Activated CD8-positive, alpha-beta memory T cell treated with anti-CD3 and anti-CD28 coated beads, Interleukin-2, amount 10 ng/mL, durations not matched to agents 7 days and 5 days (primary cell): ENCODE measurements at regions not wholly inside any gene's neighbourhood (a gene's known extent, or its start where the extent isn't known, plus 50 kb on each side); places are given as distances from the start of the nearest gene placed in this dataset.
"Not testable (repeated sequence)": the region's sequence is repeated elsewhere in the genome, so short reads cannot be mapped to it uniquely, and the experiment has no call there.

Experiments used
- ATAC-seq: fragments of 150-1000 bp; cut with Tn5 transposase; one replicate; pipeline ENCODE4 v1.10.0; 2021; ENCODE audit warnings: moderate library complexity
- CTCF ChIA-PET: fragments of 350-600 bp; sonication (Branson Sonifier 250); formaldehyde crosslinking; loops from one replicate; lab custom pipeline; 2021; ENCODE audit warnings: antibody characterized with exemption; lab: Charles Lee
- DNase-seq: peaks from one replicate; pipeline ENCODE4 v3.0.0-alpha.2; 2020
- H3K27ac Mint-ChIP-seq: one replicate; pipeline ENCODE4 v1.8.0; 2021; ENCODE audit warnings: mild to moderate bottlenecking, mixed read lengths
- H3K27me3 Mint-ChIP-seq: one replicate; pipeline ENCODE4 v1.8.0; 2021; ENCODE audit warnings: mixed read lengths
- H3K36me3 Mint-ChIP-seq: one replicate; pipeline ENCODE4 v1.8.0; 2021; ENCODE audit warnings: mild to moderate bottlenecking, mixed read lengths
- H3K4me1 Mint-ChIP-seq: one replicate; pipeline ENCODE4 v1.8.0; 2021; ENCODE audit warnings: mixed read lengths
- H3K4me3 Mint-ChIP-seq: one replicate; pipeline ENCODE4 v1.8.0; 2021; ENCODE audit warnings: mild to moderate bottlenecking, moderate library complexity, mixed read lengths
- H3K9me3 Mint-ChIP-seq: one replicate; pipeline ENCODE4 v1.8.0; 2022; ENCODE audit warnings: low read depth, mixed read lengths

- Mint-ChIP-seq H3K9me3 (no peaks in the 10 kb centered on the region), H3K36me3 (no peaks in the 10 kb centered on the region), H3K27ac (no peak overlapping the region), H3K27me3 (peaks cover 28% of the 10 kb centered on the region), H3K4me1 (no peaks in the 10 kb centered on the region), H3K4me3 (no peak overlapping the region)
- no peak for DNase-seq
- CTCF ChIA-PET, result no interaction called here
- no peak for ATAC-seq
Measured at GRCh38 chr1:47491341-47491753, 53.5 kb downstream of the FOXD2 start.

- peaks cover 43% of the 10 kb centered on the region for H3K27me3 Mint-ChIP-seq
- H3K27ac Mint-ChIP-seq, result no peak overlapping the region
- H3K4me1 Mint-ChIP-seq, result no peaks in the 10 kb centered on the region
- no peak overlapping the region for H3K4me3 Mint-ChIP-seq
- DNase-seq, result no peak
- H3K9me3 Mint-ChIP-seq, result no peaks in the 10 kb centered on the region
- H3K36me3 Mint-ChIP-seq, result no peaks in the 10 kb centered on the region
- CTCF ChIA-PET, result interaction anchor here (1.0 kb wide), 1 partner anchor 260 kb away, joined by 3 read pairs; no protein-coding TSS in a partner anchor
- ATAC-seq, result no peak
Measured at GRCh38 chr1:47495176-47495713, 57.4 kb downstream of the FOXD2 start.

- peaks cover 39% of the 10 kb centered on the region for H3K27me3 Mint-ChIP-seq
- H3K4me1 Mint-ChIP-seq, result no peaks in the 10 kb centered on the region
- CTCF ChIA-PET, result no interaction called here
- H3K4me3 Mint-ChIP-seq, result no peak overlapping the region
- DNase-seq (no peak), ATAC-seq (no peak)
- H3K36me3 Mint-ChIP-seq, result no peaks in the 10 kb centered on the region
- no peak overlapping the region for H3K27ac Mint-ChIP-seq
- H3K9me3 Mint-ChIP-seq, result no peaks in the 10 kb centered on the region
Measured at GRCh38 chr1:47498551-47498950, 60.7 kb downstream of the FOXD2 start.

- CTCF ChIA-PET, result no interaction called here
- H3K36me3 Mint-ChIP-seq, result no peaks in the 10 kb centered on the region
- DNase-seq (no peak), ATAC-seq (no peak)
- no peak overlapping the region for H3K27ac Mint-ChIP-seq
- H3K9me3 Mint-ChIP-seq, result no peaks in the 10 kb centered on the region
- peaks cover 43% of the 10 kb centered on the region for H3K27me3 Mint-ChIP-seq
- no peaks in the 10 kb centered on the region for H3K4me1 Mint-ChIP-seq
- no peak overlapping the region for H3K4me3 Mint-ChIP-seq
Measured at GRCh38 chr1:47501069-47501468, 63.2 kb downstream of the FOXD2 start.

GRCh38 chr1:47502746-47503370 is 65.0 kb downstream of the FOXD2 start:
- Mint-ChIP-seq H3K27me3 (peaks cover 49% of the 10 kb centered on the region), H3K4me1 (peaks cover 2% of the 10 kb centered on the region), H3K27ac (no peak overlapping the region), H3K9me3 (no peaks in the 10 kb centered on the region), H3K36me3 (peaks cover 2% of the 10 kb centered on the region), H3K4me3 (no peak overlapping the region)
- CTCF ChIA-PET, result interaction anchor here (0.6 kb wide), 1 partner anchor 653 kb away, joined by 3 read pairs; no protein-coding TSS in a partner anchor
- ATAC-seq (no peak), DNase-seq (no peak)

GRCh38 chr1:47504840-47505239 is 67.0 kb downstream of the FOXD2 start:
- H3K4me1 Mint-ChIP-seq, H3K27ac Mint-ChIP-seq, CTCF ChIA-PET, ATAC-seq, H3K4me3 Mint-ChIP-seq, H3K9me3 Mint-ChIP-seq, H3K36me3 Mint-ChIP-seq, DNase-seq: not testable (repeated sequence)
- peaks cover 55% of the 10 kb centered on the region for H3K27me3 Mint-ChIP-seq

- no peaks in the 10 kb centered on the region for H3K9me3 Mint-ChIP-seq
- DNase-seq, result peak; percentile 1
- H3K36me3 Mint-ChIP-seq, result peaks cover 2% of the 10 kb centered on the region
- H3K27me3 Mint-ChIP-seq, result peaks cover 59% of the 10 kb centered on the region
- CTCF ChIA-PET, result no interaction called here
- no peak for ATAC-seq
- H3K4me3 Mint-ChIP-seq, result no peak overlapping the region
- no peak overlapping the region for H3K27ac Mint-ChIP-seq
- peaks cover 2% of the 10 kb centered on the region for H3K4me1 Mint-ChIP-seq
Measured at GRCh38 chr1:47505267-47505666, 67.4 kb downstream of the FOXD2 start.

GRCh38 chr1:47506053-47506452 is 68.2 kb downstream of the FOXD2 start:
- Mint-ChIP-seq H3K4me3 (no peak overlapping the region), H3K36me3 (peaks cover 2% of the 10 kb centered on the region), H3K27me3 (peaks cover 66% of the 10 kb centered on the region), H3K27ac (no peak overlapping the region), H3K9me3 (no peaks in the 10 kb centered on the region), H3K4me1 (peaks cover 2% of the 10 kb centered on the region)
- CTCF ChIA-PET, result interaction anchor here (0.8 to 1.2 kb wide), 2 partner anchors 69 to 82 kb away, joined by 3 read pairs; partner anchors contain the start of gene FOXD2
- ATAC-seq, result no peak
- DNase-seq, result no peak

GRCh38 chr1:47507144-47507543 is 69.3 kb downstream of the FOXD2 start:
- peaks cover 69% of the 10 kb centered on the region for H3K27me3 Mint-ChIP-seq
- no peaks in the 10 kb centered on the region for H3K9me3 Mint-ChIP-seq
- H3K27ac Mint-ChIP-seq, result no peak overlapping the region
- CTCF ChIA-PET, result interaction anchor here (1.2 kb wide), 1 partner anchor 70 kb away, joined by 3 read pairs; the partner anchor contains the start of gene FOXD2
- peaks cover 2% of the 10 kb centered on the region for H3K36me3 Mint-ChIP-seq
- ATAC-seq (no peak), DNase-seq (no peak)
- no peak overlapping the region for H3K4me3 Mint-ChIP-seq
- H3K4me1 Mint-ChIP-seq, result peaks cover 2% of the 10 kb centered on the region

- ATAC-seq (peak; percentile 27), DNase-seq (no peak)
- CTCF ChIA-PET, result no interaction called here
- H3K27me3 Mint-ChIP-seq, result peaks cover 72% of the 10 kb centered on the region
- H3K36me3 Mint-ChIP-seq, result peaks cover 2% of the 10 kb centered on the region
- no peak overlapping the region for H3K4me3 Mint-ChIP-seq
- H3K9me3 Mint-ChIP-seq, result no peaks in the 10 kb centered on the region
- H3K4me1 Mint-ChIP-seq, result peaks cover 2% of the 10 kb centered on the region
- no peak overlapping the region for H3K27ac Mint-ChIP-seq
Measured at GRCh38 chr1:47507881-47508701, 70.2 kb downstream of the FOXD2 start.

- CTCF ChIA-PET, result no interaction called here
- Mint-ChIP-seq H3K27me3 (peaks cover 71% of the 10 kb centered on the region), H3K4me3 (no peak overlapping the region)
Measured at GRCh38 chr1:47508702-47509431, 71.0 kb downstream of the FOXD2 start.

GRCh38 chr1:47510282-47510811 is 72.5 kb downstream of the FOXD2 start:
- no peak for DNase-seq
- no peak overlapping the region for H3K27ac Mint-ChIP-seq

More at GRCh38 chr1:47508702-47509431, 71.0 kb downstream of the FOXD2 start:
- no peak overlapping the region for H3K27ac Mint-ChIP-seq
- no peaks in the 10 kb centered on the region for H3K9me3 Mint-ChIP-seq
- peaks cover 2% of the 10 kb centered on the region for H3K36me3 Mint-ChIP-seq
- DNase-seq (no peak), ATAC-seq (no peak)
- peaks cover 2% of the 10 kb centered on the region for H3K4me1 Mint-ChIP-seq

GRCh38 chr1:47511825-47512224 is 74.0 kb downstream of the FOXD2 start:
- H3K27me3 Mint-ChIP-seq, result peaks cover 53% of the 10 kb centered on the region
- H3K9me3 Mint-ChIP-seq, result peaks cover 3% of the 10 kb centered on the region
- H3K4me3 Mint-ChIP-seq, result no peak overlapping the region
- no peak for DNase-seq
- H3K4me1 Mint-ChIP-seq, result peaks cover 2% of the 10 kb centered on the region
- peaks cover 2% of the 10 kb centered on the region for H3K36me3 Mint-ChIP-seq
- no peak overlapping the region for H3K27ac Mint-ChIP-seq
- ATAC-seq, result no peak
- CTCF ChIA-PET, result no interaction called here

More at GRCh38 chr1:47510282-47510811, 72.5 kb downstream of the FOXD2 start:
- peaks cover 68% of the 10 kb centered on the region for H3K27me3 Mint-ChIP-seq
- peaks cover 2% of the 10 kb centered on the region for H3K36me3 Mint-ChIP-seq
- no peak overlapping the region for H3K4me3 Mint-ChIP-seq
- H3K9me3 Mint-ChIP-seq, result peaks cover 3% of the 10 kb centered on the region
- ATAC-seq, result no peak
- CTCF ChIA-PET, result interaction anchor here (1.2 kb wide), 1 partner anchor 16 kb away, joined by 3 read pairs; no protein-coding TSS in a partner anchor
- peaks cover 2% of the 10 kb centered on the region for H3K4me1 Mint-ChIP-seq
